ENCODE measurements at regions not wholly inside any gene's neighbourhood (a gene's known extent, or its start where the extent isn't known, plus 50 kb on each side); places are given as distances from the start of the nearest gene placed in this dataset.

DNA sequence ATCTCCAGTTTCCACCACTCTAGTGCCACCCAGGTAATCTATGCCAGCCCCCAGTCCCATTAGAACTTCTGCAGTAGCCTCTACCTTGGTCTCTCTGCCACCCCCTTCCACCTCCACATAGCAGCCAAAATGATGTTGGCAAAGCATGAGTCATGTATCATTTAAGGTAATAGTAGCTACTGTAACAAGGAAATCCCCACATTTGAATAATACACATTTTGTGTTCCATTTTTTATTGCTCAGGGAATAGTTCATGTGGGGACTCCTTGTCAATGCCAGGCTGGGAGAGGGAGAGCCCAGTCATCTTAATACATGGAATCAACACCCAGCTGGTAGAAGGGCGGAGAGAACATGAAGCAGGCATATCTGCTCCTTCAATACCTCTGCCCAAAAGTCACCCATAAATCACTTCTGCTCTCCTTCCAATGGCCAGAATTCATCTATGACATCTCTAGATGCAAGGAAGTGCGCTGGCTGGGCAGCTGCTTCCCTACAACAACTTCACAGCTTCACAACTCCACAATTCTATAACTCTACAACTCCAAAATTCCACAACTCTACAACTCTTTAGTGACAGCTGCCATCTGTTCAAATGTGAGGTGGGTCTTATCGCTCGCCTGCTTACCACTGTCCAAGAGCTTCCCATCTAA, 70.6 kb upstream of the GLS start:
- no peak for FAIRE-seq
- Histone ChIP-seq H2AFZ (ENCODE audit: low read depth, low read length) (no peak overlapping the region), H3K9me3 (replicated peaks; ENCODE audit: control insufficient read depth, insufficient read depth, low read length) (no peaks in the 10 kb centered on the region), H3K9ac (replicated peaks; ENCODE audit: extremely low read depth, insufficient read depth, low read length) (no peak overlapping the region), H4K20me1 (replicated peaks; ENCODE audit: control insufficient read depth, extremely low read depth, insufficient read depth, low read length) (no peaks in the 10 kb centered on the region), H3K79me2 (ENCODE audit: control insufficient read depth, insufficient read depth, low read length) (no peaks in the 10 kb centered on the region), H3K9me1 (replicated peaks; ENCODE audit: control insufficient read depth, extremely low read depth, insufficient read depth, low read length) (no peaks in the 10 kb centered on the region), H3K36me3 (ENCODE audit: control insufficient read depth in 2 of 2, extremely low read depth in 1 of 2, insufficient read depth in 2 of 2, low read length in 2 of 2) (no peaks in the 10 kb centered on the region), H3K27ac (ENCODE audit: insufficient read depth, low read depth, low read length) (no peak overlapping the region), H3K4me2 (ENCODE audit: insufficient read depth, low read length) (no peak overlapping the region), H3K27me3 (ENCODE audit: control insufficient read depth in 2 of 2, insufficient read depth in 2 of 2, low read length in 2 of 2) (peaks cover 0 to 8% of the 10 kb centered on the region in 2 experiments), H3K4me1 (ENCODE audit: control insufficient read depth, extremely low read depth, insufficient read depth, low read length) (no peaks in the 10 kb centered on the region), H3K4me3 (replicated peaks in 1 of 3; ENCODE audit: insufficient read depth in 1 of 3, low read depth in 1 of 3, low read length in 3 of 3) (no peak overlapping the region)
- no TSS peak for BruUV-seq (replicated peaks)
- TF ChIP-seq FOS (IDR thresholded peaks at IDR 0.05; ENCODE audit: borderline replicate concordance, insufficient read depth, low read length): no peak
- no peak for TF ChIP-seq CTCF (IDR thresholded peaks at IDR 0.05; ENCODE audit: extremely low read depth in 1 of 2, insufficient read depth in 1 of 2, low read depth in 1 of 2, low read length in 2 of 2)
- TF ChIP-seq EZH2 (IDR thresholded peaks at IDR 0.05; ENCODE audit: borderline replicate concordance, low read depth, low read length, severe bottlenecking): no peak
- TF ChIP-seq MYC (IDR thresholded peaks at IDR 0.05; ENCODE audit: low read depth, low read length): no peak
- TF ChIP-seq MAX (IDR thresholded peaks at IDR 0.05; ENCODE audit: insufficient read depth, insufficient read length): no peak
- no peak for TF ChIP-seq POLR2A (IDR thresholded peaks at IDR 0.05; ENCODE audit: low read depth, low read length)
- no peak for TF ChIP-seq GATA2 (IDR thresholded peaks at IDR 0.05; ENCODE audit: insufficient read depth, insufficient read length, low read depth, low read length)
- TF ChIP-seq JUN (IDR thresholded peaks at IDR 0.05; ENCODE audit: borderline replicate concordance, insufficient read depth, insufficient read length, low read depth): no peak
- TF ChIP-seq POLR2AphosphoS5 (IDR thresholded peaks at IDR 0.05; ENCODE audit: insufficient read depth, low read depth, low read length): no peak
- CTCF ChIA-PET: interaction anchor here (0.9 to 1.4 kb wide), 2 partner anchors 19 to 242 kb away, joined by 3 to 4 read pairs; no protein-coding TSS in a partner anchor
- no peak for DNase-seq (ENCODE audit: low read depth, low spot score)
- dilution Hi-C loops (cut with MboI; ENCODE audit: extremely low pct_ligation_motif_present, low sequenced_read_pairs) (no loop called here), intact Hi-C loops (cut with micrococcal nuclease) (no loop called here)
- POLR2A ChIA-PET: no interaction called here
